Smooth muscle cell of the brain vasculature (primary cell): ENCODE measurements at regions not wholly inside any gene's neighbourhood (a gene's known extent, or its start where the extent isn't known, plus 50 kb on each side); places are given as distances from the start of the nearest gene placed in this dataset.
"Not testable (repeated sequence)": the region's sequence is repeated elsewhere in the genome, so short reads cannot be mapped to it uniquely, and the experiment has no call there.

Experiments
- DNase-seq: peaks from one replicate; pipeline ENCODE4 v3.0.0-alpha.2; 2012; ENCODE audit warnings: low read depth, low spot score

GRCh38 chr15:31597466-31597865, 270.8 kb downstream of the KLF13 start:
- no peak for DNase-seq

DNA sequence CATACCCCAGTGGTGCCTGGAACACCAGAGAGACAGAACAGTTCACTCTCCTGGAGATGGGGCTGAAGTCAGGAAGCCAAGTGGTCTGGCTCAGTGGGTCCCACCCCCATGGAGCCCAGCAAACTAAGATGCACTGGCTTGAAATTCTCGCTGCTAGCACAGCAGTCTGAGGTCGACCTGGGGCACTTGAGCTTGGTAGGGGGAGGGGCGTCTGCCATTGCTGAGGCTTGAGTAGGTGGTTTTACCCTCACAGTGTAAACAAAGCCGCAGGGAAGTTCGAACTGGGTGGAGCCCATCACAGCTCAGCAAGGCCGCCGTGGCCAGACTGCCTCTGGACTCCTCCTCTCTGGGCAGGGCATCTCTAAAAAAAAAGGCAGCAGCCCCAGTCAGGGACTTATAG, 272.0 kb downstream of the KLF13 start:
- DNase-seq, result no peak

DNA sequence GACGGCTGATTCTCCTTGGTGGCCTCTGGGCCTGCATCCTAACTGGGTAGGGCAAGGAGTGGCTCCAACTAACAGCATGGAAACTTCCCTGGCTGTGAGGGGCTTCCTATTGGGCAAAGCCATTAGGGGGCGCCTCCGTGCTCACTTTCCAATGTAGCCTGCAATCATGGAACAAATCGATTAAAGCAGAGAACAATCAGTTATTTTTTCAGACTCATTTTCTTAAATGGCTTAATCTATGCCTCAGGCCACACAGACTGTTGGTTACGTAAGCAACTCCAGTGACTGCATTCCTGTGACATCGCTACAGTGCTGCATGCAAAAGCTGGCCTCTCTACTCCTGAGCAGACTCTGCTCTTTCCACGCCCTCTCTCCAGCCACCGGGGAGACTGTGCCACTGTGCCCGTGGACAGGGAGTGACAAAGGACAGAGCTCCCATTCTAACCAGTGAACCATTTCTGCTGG, 278.9 kb downstream of the KLF13 start:
- DNase-seq, result no peak

DNA sequence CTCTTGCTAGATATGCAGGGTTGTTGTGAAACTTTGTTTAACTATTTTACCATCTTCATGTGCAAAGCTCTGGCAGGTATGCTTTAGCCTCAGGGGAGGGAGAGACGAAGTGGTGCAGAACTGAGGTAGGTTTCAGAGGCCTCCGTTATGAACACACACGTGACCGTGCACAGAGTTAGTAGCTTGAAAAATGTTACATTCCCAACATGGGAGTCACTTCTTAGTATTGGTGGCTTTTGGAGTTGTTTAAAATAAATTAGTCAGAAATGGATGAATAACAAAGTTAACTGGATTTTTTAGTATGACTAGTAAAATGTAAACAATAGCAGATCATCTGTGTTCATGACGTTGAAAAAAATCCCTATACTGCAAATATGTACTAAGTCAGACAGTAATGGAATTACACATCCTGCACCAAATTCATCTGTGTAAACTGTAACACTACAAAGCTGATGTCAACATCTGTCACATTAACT, 279.6 kb downstream of the KLF13 start:
- no peak for DNase-seq

GRCh38 chr15:31606931-31607497, 280.4 kb downstream of the KLF13 start:
- no peak for DNase-seq

DNA sequence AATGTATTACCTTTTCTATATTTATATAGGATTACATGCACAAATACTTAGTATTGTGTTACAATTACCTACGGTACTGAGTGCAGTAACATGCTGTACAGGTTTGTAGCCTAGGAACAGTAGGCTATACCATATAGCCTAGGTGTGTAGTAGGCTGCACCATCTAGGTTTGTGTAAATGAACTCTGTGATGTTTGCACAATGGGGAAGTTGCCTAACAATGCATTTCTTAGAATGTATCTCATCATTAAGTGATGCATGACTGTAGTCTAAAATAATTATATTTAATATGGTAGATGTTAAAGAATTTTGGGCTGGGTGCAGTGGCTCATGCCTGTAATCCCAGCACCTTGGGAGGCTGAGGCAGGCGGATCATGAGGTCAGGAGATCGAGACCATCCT, 281.0 kb downstream of the KLF13 start:
- no peak for DNase-seq

DNA sequence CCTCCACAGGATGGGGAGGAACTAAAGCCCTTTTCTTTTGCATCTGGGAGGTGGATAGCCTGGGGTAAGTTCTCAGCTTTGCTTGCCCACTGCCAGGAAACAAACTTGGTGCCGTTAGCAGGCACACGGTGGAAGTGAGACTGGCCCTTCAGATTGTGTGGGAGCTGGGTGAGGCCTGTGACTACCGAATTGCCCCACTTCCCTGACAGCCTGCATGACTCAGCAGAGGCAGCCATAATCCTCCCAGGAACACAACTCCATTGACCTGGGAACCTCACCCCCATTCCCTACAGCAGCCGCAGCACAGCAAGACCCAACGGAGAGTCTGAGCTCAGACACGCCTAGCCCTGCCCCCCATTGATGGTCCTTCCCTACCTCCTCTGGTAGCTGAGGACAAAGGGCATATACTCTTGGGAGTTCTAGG, 282.6 kb downstream of the KLF13 start:
- DNase-seq, result no peak

DNA sequence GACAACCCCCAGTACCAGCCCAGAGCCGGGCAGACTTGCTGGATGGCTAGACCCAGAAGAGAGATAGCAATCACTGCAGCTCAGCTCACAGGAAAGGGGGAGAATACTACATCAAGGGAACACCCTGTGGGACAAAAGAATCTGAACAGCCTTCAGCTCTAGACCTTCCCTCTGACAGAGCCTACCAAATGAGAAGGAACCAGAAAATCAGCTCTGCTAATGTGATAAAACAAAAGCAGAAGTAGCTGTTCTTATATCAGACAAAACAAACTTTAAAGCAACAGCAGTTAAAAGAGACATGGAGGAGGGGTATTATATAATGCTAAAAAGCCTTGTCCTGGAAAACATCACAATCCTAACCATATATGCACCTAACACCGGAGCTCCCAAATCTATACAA, 283.3 kb downstream of the KLF13 start:
- DNase-seq, result no peak

DNA sequence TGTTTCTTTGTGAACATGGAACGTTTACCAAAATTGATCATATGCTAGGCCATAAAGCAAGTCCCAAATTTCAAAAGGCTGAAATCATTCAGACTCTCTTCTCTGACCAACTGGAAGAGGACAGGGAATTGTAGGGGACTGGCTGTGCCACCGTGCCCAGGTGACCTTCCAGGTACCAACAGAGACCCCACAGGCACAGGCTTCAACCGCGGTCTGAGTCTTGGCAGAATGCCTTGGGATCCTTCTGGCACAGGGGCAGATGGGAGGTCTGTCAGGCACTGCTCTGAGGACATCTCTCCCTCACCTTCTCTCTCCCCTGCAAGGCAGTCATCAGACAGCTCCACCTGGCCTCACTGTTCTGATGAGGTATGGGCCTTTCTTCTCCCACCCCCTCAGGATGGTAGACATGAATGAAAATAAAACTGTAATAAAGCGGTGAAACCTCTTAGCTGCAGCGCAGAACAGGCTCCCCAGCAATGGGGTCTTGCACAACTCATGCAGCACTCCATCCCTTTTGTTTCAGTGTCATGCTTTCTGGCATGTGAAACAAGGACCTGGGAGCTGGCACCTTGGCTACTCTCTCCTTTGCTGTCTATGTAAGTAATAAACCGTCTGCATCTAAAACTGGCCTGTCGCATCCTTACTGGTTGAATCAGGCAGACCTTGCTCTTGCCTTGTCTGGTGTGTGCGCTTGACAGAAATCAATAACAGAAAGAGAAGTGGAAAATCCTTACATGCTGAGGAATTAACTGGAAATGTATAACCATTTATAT, 289.2 kb downstream of the KLF13 start:
- DNase-seq, result no peak

DNA sequence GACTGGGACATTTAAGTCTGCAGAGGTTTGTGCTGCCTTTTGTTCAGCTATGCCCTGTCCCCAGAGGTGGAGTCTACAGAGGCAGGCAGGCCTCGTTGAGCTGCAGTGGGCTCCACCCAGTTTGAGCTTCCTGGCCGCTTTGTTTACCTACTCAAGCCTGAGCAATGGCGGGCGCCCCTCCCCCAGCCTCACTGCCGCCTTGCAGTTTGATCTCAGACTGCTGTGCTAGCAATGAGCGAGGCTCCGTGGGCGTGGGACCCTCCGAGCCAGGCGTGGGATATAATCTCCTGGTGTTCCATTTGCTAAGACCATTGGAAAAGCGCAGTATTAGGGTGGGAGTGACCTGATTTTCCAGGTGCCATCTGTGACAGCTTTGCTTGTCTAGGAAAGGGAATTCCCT, 296.7 kb downstream of the KLF13 start:
- DNase-seq, result not testable (repeated sequence)

- not testable (repeated sequence) for DNase-seq
Measured at GRCh38 chr15:31624115-31624514, 297.5 kb downstream of the KLF13 start.

- DNase-seq, result not testable (repeated sequence)
Measured at GRCh38 chr15:31635715-31636114, 309.1 kb downstream of the KLF13 start.

DNA sequence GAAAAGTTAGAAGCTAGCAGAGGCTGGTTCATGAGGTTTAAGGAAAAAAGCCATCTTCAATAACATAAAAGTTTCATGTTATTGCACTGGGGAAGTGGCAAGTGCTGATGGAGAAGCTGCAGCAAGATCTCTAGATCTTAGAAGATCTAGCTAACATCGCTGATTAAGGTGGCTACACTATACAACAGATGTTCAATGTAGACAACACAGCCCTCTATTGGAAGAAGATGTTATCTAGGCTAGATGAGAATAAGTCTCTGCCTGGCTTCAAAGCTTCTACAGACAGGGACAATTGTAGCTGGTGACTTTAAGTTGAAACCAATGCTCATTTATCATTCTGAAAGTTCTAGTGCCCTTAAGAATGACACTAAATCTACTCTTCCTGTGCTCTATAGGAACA, 310.3 kb downstream of the KLF13 start:
- not testable (repeated sequence) for DNase-seq

DNA sequence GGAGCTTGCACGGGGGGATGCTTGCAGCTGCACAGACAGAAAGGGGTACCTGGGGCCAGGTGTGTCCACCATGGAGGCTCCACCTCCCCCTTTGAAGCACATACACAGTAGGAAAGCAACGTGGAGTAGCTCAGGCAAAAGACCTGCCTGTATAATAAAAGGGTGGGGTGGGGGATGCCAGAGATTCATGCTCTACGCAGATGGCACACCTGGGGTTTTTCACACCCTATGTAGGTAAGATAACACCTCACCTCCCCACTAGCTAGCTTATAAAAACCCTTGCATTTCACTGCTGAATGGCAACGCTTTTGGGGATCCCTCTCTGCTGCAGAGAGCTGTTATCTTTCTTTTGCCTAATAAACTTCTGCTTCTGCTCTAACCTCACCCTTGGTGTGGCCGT, 317.3 kb downstream of the KLF13 start:
- not testable (repeated sequence) for DNase-seq

- not testable (repeated sequence) for DNase-seq
Measured at GRCh38 chr15:31644761-31645160, 318.1 kb downstream of the KLF13 start.

DNA sequence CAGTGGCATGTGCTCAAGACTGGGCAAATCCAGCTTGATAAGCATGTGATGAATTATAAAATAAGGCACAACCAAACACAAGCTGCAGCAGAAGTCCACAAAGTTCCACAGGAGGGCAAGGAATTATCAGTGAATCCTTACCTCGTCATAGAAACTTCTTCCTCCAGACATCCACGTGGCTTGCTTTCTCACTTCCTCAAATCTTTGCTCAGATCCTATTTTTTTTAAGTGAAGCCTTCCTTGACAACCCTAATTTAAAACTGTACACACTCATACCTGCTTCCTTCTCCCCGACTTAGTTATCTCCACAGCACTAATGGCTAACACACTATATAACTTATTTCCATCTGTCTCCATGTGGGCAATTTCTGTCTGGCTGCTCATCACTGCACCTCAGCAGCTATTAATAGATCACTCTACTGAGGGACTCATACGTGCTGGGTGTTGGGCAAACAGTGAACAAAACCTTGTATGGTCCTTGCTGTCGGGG, 320.7 kb downstream of the KLF13 start:
- DNase-seq, result not testable (repeated sequence)

DNA sequence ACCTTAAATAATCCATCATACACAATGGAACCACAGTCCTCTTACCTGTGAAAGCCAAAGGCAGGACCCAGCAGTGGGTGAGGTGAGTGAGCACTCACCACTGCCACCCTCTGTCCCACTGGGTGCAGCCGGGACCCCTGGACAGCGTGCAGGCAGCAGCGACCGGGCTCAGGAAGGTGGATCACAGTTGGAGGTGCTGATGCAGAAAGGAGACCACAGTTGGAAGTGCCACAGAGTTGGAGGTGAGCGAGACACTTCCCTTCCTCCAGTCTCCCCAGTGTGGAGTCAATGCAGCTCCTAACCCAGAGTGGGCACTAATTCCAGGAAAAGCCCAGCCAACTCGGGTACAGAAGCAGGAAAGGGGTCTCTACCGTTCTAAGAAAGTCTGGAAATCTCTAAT, 323.0 kb downstream of the KLF13 start:
- DNase-seq, result not testable (repeated sequence)

GRCh38 chr15:31650055-31650701, 323.5 kb downstream of the KLF13 start:
- not testable (repeated sequence) for DNase-seq

DNA sequence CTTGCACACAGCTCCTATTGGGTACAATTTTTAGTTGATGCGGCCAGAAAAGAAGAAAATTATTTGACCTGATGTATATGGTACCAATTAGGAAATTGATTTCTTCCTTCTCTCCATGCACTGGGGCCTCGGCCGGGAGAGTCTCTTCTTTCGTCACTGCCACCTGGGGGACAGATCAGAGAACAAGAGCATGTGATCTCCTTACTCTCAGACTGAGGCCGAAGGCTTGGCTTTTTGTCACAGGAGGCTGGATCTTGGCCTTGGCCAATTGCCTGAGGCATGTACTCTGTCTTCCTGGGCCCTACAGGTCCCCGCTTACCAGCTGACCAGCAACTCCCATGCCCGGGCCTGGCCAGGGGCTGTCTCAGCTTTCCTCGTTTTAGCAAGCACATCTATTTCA, 330.3 kb downstream of the KLF13 start:
- not testable (repeated sequence) for DNase-seq

- DNase-seq, result no peak
Measured at GRCh38 chr15:31660816-31661215, 334.2 kb downstream of the KLF13 start.

GRCh38 chr15:31665732-31666131, 339.1 kb downstream of the KLF13 start:
- not testable (repeated sequence) for DNase-seq

DNA sequence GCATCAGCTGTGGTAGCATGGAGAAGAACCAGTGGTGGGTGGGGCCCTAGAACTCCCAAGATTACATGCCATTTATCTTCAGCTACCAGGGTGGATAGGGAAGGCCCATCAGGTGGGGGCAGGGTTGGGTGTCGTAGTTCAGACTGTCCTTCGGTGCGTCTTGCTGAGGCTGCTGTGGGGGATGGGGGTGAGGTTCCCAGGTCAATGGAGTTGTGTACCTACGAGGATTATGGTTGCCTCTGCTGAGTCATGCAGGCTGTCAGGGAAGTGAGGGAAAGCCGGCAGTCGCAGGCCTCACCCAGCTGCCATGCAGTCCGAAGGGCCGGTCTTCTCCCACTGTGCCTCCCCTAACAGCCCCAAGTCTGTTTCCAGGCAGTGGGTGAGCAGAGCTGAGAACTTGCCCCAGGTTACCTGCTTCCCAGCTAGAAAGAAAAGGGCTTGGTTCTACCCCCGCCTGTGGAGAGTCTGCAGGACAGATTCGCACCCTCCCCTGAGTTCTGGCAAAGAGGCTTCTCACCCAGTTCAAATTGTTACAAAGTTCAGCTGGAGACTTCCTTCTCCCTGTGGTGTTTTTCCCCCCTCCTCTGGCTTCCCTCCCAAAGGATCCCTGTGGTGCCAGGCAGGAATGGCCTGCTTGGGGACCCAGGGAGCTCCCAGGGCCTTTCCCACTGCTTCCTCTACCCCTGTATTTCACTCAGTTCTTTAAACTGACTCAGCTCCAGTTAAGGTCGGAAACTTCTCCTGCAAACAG, 342.7 kb downstream of the KLF13 start:
- DNase-seq, result not testable (repeated sequence)
